ENCODE measurements at regions not wholly inside any gene's neighbourhood (a gene's known extent, or its start where the extent isn't known, plus 50 kb on each side); places are given as distances from the start of the nearest gene placed in this dataset.

DNA sequence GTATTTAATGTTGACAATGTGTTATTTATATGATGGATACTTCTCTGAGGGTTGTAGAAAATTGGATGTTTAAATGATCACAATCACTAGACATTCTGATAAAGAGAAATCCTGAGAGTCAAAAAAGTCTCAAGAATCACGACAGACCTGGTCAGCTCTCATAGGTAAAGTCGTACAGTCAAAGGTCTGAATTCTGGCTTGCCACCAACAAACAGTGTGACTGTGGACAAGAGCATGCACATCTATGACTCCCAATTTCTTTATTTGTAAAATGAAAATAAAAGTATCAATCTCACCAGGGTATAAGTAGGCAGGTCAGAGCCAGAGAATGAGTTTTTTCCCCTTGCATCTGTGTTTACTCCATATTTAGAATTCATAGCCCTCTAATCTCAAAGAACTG, 556.7 kb downstream of the FAM181B start:
- no peak for TF ChIP-seq SNAI2 (CRISPR knock-in tag; IDR thresholded peaks at IDR 0.05)
- TF ChIP-seq RARB (CRISPR knock-in tag; IDR thresholded peaks at IDR 0.05): no peak
- TF ChIP-seq, protein P1, sequence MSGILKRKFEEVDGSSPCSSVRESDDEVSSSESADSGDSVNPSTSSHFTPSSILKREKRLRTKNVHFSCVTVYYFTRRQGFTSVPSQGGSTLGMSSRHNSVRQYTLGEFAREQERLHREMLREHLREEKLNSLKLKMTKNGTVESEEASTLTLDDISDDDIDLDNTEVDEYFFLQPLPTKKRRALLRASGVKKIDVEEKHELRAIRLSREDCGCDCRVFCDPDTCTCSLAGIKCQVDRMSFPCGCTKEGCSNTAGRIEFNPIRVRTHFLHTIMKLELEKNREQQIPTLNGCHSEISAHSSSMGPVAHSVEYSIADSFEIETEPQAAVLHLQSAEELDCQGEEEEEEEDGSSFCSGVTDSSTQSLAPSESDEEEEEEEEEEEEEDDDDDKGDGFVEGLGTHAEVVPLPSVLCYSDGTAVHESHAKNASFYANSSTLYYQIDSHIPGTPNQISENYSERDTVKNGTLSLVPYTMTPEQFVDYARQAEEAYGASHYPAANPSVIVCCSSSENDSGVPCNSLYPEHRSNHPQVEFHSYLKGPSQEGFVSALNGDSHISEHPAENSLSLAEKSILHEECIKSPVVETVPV (CRISPR knock-in tag; IDR thresholded peaks at IDR 0.05): no peak
- TF ChIP-seq OSR1 (CRISPR knock-in tag; IDR thresholded peaks at IDR 0.05): no peak
- no peak for TF ChIP-seq BACH2 (CRISPR knock-in tag; IDR thresholded peaks at IDR 0.05; ENCODE audit: borderline replicate concordance)
- no peak for TF ChIP-seq GLIS3 (CRISPR knock-in tag; IDR thresholded peaks at IDR 0.05)
- TF ChIP-seq, protein P2, sequence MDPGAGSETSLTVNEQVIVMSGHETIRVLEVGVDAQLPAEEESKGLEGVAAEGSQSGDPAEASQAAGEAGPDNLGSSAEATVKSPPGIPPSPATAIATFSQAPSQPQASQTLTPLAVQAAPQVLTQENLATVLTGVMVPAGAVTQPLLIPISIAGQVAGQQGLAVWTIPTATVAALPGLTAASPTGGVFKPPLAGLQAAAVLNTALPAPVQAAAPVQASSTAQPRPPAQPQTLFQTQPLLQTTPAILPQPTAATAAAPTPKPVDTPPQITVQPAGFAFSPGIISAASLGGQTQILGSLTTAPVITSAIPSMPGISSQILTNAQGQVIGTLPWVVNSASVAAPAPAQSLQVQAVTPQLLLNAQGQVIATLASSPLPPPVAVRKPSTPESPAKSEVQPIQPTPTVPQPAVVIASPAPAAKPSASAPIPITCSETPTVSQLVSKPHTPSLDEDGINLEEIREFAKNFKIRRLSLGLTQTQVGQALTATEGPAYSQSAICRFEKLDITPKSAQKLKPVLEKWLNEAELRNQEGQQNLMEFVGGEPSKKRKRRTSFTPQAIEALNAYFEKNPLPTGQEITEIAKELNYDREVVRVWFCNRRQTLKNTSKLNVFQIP (CRISPR knock-in tag; IDR thresholded peaks at IDR 0.05; ENCODE audit: borderline replicate concordance, low read depth): no peak
- no peak for TF ChIP-seq ZFP3 (CRISPR knock-in tag; IDR thresholded peaks at IDR 0.05)
- no peak for ATAC-seq

DNA sequence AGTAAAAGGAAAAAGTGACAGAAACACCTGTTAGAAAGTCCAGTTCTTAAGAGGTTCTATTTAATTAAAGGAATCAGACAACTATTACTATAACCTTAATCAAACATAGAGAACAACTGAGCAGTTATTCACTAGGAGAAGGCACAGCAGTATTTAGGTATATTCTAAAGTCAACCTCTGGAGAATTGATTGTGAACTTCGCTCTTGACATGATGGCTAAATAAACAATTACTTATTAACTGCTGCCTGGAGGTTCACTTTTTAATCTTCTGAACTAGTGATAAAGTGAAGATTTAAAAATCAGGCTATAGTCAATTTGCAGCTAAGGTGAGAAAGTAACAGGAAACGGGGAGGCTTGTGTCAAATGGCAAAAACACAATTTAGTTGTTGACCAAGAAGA, 557.3 kb downstream of the FAM181B start:
- no peak for ATAC-seq
- TF ChIP-seq ARNTL (CRISPR knock-in tag; IDR thresholded peaks at IDR 0.05; ENCODE audit: borderline replicate concordance, low read depth) (no peak), TCF4 (CRISPR knock-in tag; IDR thresholded peaks at IDR 0.05; ENCODE audit: borderline replicate concordance) (no peak), BACH2 (CRISPR knock-in tag; IDR thresholded peaks at IDR 0.05; ENCODE audit: borderline replicate concordance) (no peak), OSR1 (CRISPR knock-in tag; IDR thresholded peaks at IDR 0.05) (no peak), ZNF8 (CRISPR knock-in tag; IDR thresholded peaks at IDR 0.05) (no peak), GLIS3 (CRISPR knock-in tag; IDR thresholded peaks at IDR 0.05) (no peak), ISL1 (CRISPR knock-in tag; IDR thresholded peaks at IDR 0.05) (no peak), PPARA (CRISPR knock-in tag; IDR thresholded peaks at IDR 0.05; ENCODE audit: borderline replicate concordance) (no peak), RARB (CRISPR knock-in tag; IDR thresholded peaks at IDR 0.05) (no peak), ZFP30 (CRISPR knock-in tag; IDR thresholded peaks at IDR 0.05) (no peak), CSDC2 (CRISPR knock-in tag; IDR thresholded peaks at IDR 0.05) (no peak), SNAI2 (CRISPR knock-in tag; IDR thresholded peaks at IDR 0.05) (no peak), ZFP3 (CRISPR knock-in tag; IDR thresholded peaks at IDR 0.05) (no peak), TOX (CRISPR knock-in tag; IDR thresholded peaks at IDR 0.05; ENCODE audit: borderline replicate concordance) (no peak), ZNF70 (CRISPR knock-in tag; IDR thresholded peaks at IDR 0.05) (no peak), ZC3H10 (CRISPR knock-in tag; IDR thresholded peaks at IDR 0.05) (no peak)
- TF ChIP-seq, protein P3, sequence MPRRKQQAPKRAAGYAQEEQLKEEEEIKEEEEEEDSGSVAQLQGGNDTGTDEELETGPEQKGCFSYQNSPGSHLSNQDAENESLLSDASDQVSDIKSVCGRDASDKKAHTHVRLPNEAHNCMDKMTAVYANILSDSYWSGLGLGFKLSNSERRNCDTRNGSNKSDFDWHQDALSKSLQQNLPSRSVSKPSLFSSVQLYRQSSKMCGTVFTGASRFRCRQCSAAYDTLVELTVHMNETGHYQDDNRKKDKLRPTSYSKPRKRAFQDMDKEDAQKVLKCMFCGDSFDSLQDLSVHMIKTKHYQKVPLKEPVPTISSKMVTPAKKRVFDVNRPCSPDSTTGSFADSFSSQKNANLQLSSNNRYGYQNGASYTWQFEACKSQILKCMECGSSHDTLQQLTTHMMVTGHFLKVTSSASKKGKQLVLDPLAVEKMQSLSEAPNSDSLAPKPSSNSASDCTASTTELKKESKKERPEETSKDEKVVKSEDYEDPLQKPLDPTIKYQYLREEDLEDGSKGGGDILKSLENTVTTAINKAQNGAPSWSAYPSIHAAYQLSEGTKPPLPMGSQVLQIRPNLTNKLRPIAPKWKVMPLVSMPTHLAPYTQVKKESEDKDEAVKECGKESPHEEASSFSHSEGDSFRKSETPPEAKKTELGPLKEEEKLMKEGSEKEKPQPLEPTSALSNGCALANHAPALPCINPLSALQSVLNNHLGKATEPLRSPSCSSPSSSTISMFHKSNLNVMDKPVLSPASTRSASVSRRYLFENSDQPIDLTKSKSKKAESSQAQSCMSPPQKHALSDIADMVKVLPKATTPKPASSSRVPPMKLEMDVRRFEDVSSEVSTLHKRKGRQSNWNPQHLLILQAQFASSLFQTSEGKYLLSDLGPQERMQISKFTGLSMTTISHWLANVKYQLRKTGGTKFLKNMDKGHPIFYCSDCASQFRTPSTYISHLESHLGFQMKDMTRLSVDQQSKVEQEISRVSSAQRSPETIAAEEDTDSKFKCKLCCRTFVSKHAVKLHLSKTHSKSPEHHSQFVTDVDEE (CRISPR knock-in tag; IDR thresholded peaks at IDR 0.05): no peak
- TF ChIP-seq, protein P2 (CRISPR knock-in tag; IDR thresholded peaks at IDR 0.05; ENCODE audit: borderline replicate concordance, low read depth): no peak

DNA sequence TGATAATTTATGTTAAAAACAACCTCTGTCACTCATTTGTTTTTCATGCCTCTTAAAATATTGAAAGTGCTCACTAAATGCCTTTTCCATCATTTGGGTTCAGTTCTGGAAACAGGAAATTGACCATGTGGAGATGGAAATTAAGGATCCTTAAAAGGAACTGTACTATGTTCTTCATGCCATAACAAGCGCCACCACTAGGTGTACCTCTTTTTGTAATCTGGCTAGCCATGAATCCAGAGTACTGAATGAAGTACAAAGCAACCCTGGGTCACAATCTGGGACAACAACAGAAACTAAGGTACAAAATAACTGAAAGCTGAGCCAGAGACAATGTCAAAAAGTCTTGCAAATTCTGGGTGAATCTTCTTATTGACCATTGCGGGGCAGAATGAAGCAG, 559.1 kb downstream of the FAM181B start:
- TF ChIP-seq ZFP30 (CRISPR knock-in tag; IDR thresholded peaks at IDR 0.05) (no peak), ESRRG (CRISPR knock-in tag; IDR thresholded peaks at IDR 0.05) (no peak), RARB (CRISPR knock-in tag; IDR thresholded peaks at IDR 0.05) (no peak), TOX (CRISPR knock-in tag; IDR thresholded peaks at IDR 0.05; ENCODE audit: borderline replicate concordance) (no peak), ARNTL (CRISPR knock-in tag; IDR thresholded peaks at IDR 0.05; ENCODE audit: borderline replicate concordance, low read depth) (no peak), SNAI2 (CRISPR knock-in tag; IDR thresholded peaks at IDR 0.05) (no peak), OSR1 (CRISPR knock-in tag; IDR thresholded peaks at IDR 0.05) (no peak), ISL1 (CRISPR knock-in tag; IDR thresholded peaks at IDR 0.05) (no peak), ZNF8 (CRISPR knock-in tag; IDR thresholded peaks at IDR 0.05) (no peak), ZNF70 (CRISPR knock-in tag; IDR thresholded peaks at IDR 0.05) (no peak), CSDC2 (CRISPR knock-in tag; IDR thresholded peaks at IDR 0.05) (no peak), ZC3H10 (CRISPR knock-in tag; IDR thresholded peaks at IDR 0.05) (no peak), BACH2 (CRISPR knock-in tag; IDR thresholded peaks at IDR 0.05; ENCODE audit: borderline replicate concordance) (no peak), ZNF565 (CRISPR knock-in tag; conservative IDR thresholded peaks at IDR 0.05; ENCODE audit: low read depth) (no peak)
- TF ChIP-seq, protein P3 (CRISPR knock-in tag; IDR thresholded peaks at IDR 0.05): no peak
- TF ChIP-seq, protein P1 (CRISPR knock-in tag; IDR thresholded peaks at IDR 0.05): no peak
- TF ChIP-seq, protein P4, sequence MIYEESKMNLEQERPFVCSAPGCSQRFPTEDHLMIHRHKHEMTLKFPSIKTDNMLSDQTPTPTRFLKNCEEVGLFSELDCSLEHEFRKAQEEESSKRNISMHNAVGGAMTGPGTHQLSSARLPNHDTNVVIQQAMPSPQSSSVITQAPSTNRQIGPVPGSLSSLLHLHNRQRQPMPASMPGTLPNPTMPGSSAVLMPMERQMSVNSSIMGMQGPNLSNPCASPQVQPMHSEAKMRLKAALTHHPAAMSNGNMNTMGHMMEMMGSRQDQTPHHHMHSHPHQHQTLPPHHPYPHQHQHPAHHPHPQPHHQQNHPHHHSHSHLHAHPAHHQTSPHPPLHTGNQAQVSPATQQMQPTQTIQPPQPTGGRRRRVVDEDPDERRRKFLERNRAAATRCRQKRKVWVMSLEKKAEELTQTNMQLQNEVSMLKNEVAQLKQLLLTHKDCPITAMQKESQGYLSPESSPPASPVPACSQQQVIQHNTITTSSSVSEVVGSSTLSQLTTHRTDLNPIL (CRISPR knock-in tag; IDR thresholded peaks at IDR 0.05; ENCODE audit: low read depth): no peak
- no peak for ATAC-seq

Measured in SK-N-SH treated with all-trans-retinoic acid at 6 μM for 48 hours (cell line).